ENCODE measurements at regions not wholly inside any gene's neighbourhood (a gene's known extent, or its start where the extent isn't known, plus 50 kb on each side); places are given as distances from the start of the nearest gene placed in this dataset.

- Histone ChIP-seq H3K9me3 (no peaks in the 10 kb centered on the region), H3K36me3 (no peaks in the 10 kb centered on the region), H3K4me3 (replicated peaks in 1 of 3) (no peak overlapping the region), H3K4me1 (no peaks in the 10 kb centered on the region), H3K27ac (no peak overlapping the region), H3K27me3 (no peaks in the 10 kb centered on the region)
- intact Hi-C loops (cut with DNase I), result no loop called here
- DNase-seq, result no peak
- WGBS, 2 donors, result 77 to 81% methylated on average over 5 of the region's 5 CpGs
- TF ChIP-seq CTCF (IDR thresholded peaks at IDR 0.05) (no peak), POLR2A (IDR thresholded peaks at IDR 0.05) (no peak)
Observed at GRCh38 chr16:65476448-65476955, 354.6 kb upstream of the CDH11 start.

DNA sequence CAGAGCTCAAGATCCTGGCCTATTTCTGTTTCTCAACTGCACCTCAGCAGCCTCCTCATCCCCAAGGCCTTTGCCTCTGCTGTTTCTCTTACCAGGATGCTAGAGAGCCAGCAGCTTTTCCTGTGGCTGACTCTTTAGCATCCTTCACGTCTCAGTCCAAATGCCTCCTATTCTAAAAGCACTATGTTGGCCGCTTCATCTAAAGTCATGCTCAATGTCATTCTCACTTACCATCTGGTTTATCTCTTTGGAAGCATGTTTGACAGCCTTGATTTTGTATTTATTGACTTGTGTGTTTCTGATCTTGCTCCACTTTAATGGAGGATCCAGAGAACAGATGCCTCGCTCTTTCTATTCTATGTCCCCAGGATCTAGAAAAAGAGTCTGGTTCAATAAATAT is 351.8 kb upstream of the CDH11 start:
- no peak for DNase-seq
- no peaks in the 10 kb centered on the region for H3K36me3 ChIP-seq
- H3K4me3 ChIP-seq (replicated peaks in 1 of 3), result no peak overlapping the region
- no peaks in the 10 kb centered on the region for H3K9me3 ChIP-seq
- 92 to 94% methylated on average over 3 of the region's 3 CpGs for WGBS, 2 donors
- no peaks in the 10 kb centered on the region for H3K27me3 ChIP-seq
- no peak for TF ChIP-seq CTCF (IDR thresholded peaks at IDR 0.05)
- TF ChIP-seq POLR2A (IDR thresholded peaks at IDR 0.05), result no peak
- H3K27ac ChIP-seq, result no peak overlapping the region
- no peaks in the 10 kb centered on the region for H3K4me1 ChIP-seq
- intact Hi-C loops (cut with DNase I), result no loop called here

- Histone ChIP-seq H3K27me3 (no peaks in the 10 kb centered on the region), H3K4me3 (replicated peaks in 1 of 3) (no peak overlapping the region), H3K4me1 (no peaks in the 10 kb centered on the region), H3K27ac (no peak overlapping the region), H3K9me3 (no peaks in the 10 kb centered on the region), H3K36me3 (no peaks in the 10 kb centered on the region)
- no peak for TF ChIP-seq POLR2A (IDR thresholded peaks at IDR 0.05)
- TF ChIP-seq CTCF (IDR thresholded peaks at IDR 0.05), result no peak
- no peak for DNase-seq
- 65 to 77% methylated on average over 2 of the region's 2 CpGs for WGBS, 2 donors
- intact Hi-C loops (cut with DNase I), result no loop called here
Observed at GRCh38 chr16:65469116-65469515, 347.3 kb upstream of the CDH11 start.

DNA sequence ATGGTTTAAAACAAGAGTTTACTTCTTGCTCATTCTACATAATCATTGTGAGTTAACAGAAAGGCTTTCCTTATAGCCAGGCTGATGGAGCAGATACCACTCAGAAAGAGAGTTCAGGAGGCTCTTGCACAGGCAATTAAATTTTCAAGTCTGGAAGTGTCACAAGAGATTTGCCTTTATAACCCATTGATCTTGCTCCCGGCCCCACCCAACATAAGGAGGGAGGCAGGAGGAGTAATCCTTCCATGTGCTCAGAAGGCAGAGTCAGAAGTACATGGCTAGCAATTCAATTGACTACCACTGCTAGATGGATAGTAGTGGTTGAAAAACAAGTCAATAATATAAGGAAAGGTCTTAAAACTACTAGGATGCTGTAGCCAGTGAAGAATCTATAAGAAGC is 346.3 kb upstream of the CDH11 start:
- 92 to 100% methylated on average over 1 of the region's 1 CpG for WGBS, 2 donors
- H3K36me3 ChIP-seq, result no peaks in the 10 kb centered on the region
- intact Hi-C loops (cut with DNase I), result no loop called here
- no peaks in the 10 kb centered on the region for H3K27me3 ChIP-seq
- no peaks in the 10 kb centered on the region for H3K4me1 ChIP-seq
- H3K4me3 ChIP-seq (replicated peaks in 1 of 3), result no peak overlapping the region
- no peak for DNase-seq
- H3K9me3 ChIP-seq, result no peaks in the 10 kb centered on the region
- TF ChIP-seq CTCF (IDR thresholded peaks at IDR 0.05), result no peak
- TF ChIP-seq POLR2A (IDR thresholded peaks at IDR 0.05), result no peak
- H3K27ac ChIP-seq, result no peak overlapping the region

DNA sequence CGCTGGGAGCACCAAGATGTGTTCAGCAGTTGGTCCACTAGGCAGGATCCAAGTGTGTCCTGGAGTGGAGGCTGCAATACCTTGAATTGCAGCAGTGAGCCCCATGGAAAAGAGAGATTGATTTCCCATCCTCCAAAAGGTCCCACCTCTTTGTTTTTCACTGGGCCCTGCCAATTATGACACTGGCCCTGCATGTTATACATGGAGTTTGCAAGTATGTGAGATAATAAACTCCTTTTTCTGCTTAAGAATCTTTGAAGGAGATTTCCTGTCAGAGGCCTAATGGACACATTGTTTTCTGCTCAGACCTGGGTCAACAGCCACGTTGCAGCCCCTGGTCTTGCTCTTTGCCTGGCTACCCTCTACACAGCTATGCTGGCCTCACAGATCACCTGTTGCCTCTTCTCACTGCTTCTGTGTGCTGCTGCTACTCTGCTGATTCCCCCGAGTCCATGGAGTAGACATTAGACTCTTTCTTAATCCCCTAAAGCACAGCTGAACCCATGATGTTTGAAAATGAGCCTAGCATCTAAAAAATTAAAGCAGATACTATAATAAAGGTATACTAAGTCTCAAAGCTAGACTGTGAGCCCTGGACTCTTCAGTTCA is 341.9 kb upstream of the CDH11 start:
- Histone ChIP-seq H3K4me3 (replicated peaks in 1 of 3) (no peak overlapping the region), H3K4me1 (no peaks in the 10 kb centered on the region), H3K27ac (no peak overlapping the region), H3K9me3 (no peaks in the 10 kb centered on the region), H3K27me3 (no peaks in the 10 kb centered on the region), H3K36me3 (no peaks in the 10 kb centered on the region)
- no peak for TF ChIP-seq POLR2A (IDR thresholded peaks at IDR 0.05)
- 74 to 89% methylated on average over 3 of the region's 3 CpGs for WGBS, 2 donors
- intact Hi-C loops (cut with DNase I), result no loop called here
- DNase-seq, result no peak
